ENCODE measurements at regions not wholly inside any gene's neighbourhood (a gene's known extent, or its start where the extent isn't known, plus 50 kb on each side); places are given as distances from the start of the nearest gene placed in this dataset.

DNA sequence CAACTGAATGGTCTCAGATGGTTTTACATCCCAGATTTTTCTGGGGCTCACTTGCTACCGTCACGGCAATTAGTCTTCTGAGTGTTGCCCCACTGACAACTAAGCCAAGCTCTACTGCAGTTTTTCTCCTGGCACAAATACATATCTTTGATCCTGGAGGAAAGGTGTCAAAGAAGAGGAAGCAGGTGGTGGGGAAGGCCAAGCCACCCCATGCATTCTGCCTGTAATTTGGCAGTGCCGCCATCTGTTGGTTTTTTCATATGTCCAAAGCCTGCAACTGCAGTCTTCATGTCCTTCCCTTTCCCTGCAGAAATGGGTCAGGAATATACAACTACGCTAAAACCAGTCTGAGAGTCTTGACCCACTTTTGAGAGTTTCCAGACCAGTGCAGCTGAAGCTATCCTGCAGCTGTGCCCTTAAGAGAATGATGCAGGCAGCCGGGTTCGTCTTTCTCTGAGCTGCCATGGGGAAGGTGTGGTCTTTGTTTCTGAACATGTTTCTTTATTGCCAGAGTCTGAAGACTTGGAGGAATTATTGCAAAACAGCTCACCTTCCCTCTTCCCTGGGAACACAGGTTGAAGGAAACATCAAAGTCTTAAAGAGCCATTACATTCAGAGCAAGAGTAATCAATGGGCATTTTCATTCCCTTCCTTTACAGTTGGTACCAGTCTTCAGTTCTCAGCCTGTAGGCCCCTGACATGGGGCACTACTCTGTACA lies 71.8 kb upstream of the ATL2 start:
- DNase-seq: no peak

DNA sequence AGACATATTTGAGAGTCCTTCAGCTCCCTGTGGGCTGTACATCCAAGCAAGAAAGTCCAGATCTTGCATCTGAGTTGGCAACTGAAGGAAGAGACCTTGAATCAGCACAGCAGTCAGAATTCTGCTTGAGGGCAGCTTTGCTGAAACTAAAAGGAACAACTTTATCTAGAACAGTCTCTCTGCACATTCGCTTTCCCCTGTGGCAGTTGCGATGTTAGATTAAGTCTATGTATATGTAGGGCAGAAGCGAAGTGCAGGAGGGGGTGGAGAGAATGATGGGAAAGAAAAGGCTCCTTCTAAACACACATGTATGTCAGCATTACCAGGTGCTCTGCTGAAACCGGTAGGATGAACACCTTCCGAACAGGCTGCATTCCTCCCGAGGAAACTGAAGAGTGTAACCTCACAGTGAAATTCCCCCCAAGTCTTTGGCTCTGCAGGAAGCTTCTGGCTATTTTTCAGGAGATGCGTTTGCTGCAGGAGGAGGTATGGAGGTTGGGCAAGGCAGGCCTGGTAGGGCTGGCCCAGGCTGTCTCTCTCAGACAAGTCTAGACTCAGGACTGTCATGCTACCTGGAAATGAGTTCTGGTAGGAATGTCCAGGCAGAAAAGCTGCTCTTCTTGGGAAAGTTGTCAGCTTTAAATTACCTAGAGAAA lies 70.0 kb upstream of the ATL2 start:
- no peak for DNase-seq

DNA sequence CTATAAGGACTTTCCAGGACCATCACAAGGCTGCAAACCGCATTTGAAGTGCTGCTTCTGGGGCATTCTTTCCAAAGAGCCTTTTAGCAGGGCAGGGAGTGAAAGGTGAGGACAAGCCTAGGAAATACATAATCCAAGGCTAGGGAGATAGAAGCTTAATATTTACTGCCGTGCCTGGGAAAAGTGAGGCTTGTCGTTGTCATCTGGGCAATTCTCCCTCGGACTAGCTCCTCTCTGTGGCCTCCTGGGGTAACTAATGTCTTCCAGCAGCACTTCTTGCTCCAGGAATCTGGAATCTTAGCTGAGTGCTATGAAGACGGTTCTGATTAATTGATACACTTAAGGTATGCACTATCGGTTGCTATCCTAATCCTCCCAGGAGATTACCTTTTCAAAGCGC lies 69.3 kb upstream of the ATL2 start:
- DNase-seq: no peak

DNA sequence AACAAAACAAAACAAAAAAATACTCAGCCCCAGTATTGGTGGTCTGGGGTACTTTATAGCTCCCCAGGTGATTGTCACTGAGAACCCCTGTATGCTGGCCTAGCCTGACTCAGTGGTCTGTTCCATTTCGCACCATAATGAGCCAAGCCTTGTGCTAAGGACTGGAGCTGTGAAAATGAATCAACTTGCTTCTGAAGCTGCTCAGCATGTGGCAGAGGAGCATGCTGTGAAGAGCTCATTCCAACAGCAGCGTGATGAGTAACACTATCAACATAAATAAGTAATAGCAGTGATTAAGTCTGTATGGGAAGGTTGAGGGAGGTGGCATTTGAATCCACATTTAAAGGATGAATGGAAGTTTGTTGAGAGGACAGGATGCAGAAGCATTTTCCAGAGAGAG lies 67.2 kb upstream of the ATL2 start:
- no peak for DNase-seq

DNA sequence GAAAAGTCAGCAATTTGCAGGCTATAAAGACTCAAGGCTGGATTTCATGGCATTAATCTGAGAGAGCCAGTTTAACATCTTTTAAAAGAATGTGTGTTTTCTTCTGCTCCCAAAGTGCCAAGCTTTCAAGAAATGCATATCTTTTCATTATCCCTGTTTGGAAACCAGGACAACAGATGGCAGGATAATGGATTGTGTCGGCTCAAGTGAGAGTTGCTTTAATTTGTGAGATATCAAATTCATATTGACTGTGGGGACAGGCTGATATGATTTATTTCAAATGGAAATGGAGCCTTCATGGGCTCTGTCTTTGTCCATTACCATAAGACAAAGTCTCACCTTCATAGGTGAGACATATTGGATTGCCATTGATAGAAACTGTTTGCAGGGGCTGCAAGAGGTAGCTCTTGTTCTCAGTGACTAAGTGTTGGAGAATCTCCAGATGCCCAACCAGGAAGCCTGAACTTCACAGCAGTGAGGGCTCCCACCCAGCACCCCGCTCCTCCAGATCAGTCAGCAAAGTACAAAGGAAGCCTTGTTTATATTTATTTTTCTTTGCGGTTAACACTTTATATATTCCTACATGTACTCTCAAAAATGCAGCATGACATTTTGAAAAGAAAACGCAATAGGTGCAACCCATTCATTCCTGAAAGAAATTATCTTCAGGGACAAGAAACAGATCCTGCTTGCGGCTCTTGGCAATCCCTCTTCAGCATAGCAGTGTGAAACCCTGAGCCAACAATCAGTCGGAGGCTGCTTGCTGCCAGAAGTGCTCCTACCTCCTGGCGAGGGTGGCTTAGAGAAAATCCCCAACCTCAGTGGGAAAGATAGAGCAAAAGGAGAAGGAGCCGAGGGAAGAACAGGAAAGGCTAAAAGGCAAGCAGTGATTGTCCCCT lies 65.8 kb upstream of the ATL2 start:
- no peak for DNase-seq

DNA sequence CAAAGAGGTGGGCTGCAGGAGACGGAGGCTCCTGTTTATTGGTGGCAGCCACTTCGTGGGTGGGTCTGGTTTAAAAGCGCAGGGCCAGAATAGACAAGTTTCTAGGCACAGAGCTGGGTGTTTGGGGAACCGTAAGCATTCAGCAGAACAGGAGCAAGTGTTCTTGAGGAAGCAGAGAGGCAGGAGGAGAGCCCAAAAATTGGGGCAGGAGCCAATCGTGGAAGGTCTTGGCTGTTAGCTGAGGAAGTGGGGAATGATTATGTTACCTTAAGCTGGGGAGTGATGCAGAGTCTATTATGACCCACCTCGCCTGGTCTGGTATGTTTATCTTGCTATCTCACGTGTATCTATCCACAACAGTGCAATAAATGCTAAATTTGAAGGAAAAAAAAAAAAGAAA lies 64.3 kb upstream of the ATL2 start:
- DNase-seq: no peak

DNA sequence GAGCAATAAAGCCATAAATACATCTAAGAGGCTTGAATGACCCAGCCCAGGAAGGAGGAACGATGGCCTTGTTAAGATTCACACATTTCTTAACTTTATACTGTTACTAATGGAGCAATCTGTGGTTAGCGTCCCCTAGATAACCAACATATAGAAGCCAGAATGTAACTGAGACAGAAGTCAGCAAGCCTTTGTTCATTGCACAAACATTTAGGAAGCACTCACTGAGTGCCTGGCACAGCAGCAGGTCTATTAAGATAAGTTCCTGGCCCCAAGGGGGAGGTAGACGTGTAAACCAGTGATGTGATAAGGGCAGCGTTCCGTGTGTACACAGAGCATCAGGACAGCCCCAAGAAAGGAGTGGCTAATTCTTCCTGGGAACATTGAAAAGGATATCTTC lies 63.6 kb upstream of the ATL2 start:
- no peak for DNase-seq

DNA sequence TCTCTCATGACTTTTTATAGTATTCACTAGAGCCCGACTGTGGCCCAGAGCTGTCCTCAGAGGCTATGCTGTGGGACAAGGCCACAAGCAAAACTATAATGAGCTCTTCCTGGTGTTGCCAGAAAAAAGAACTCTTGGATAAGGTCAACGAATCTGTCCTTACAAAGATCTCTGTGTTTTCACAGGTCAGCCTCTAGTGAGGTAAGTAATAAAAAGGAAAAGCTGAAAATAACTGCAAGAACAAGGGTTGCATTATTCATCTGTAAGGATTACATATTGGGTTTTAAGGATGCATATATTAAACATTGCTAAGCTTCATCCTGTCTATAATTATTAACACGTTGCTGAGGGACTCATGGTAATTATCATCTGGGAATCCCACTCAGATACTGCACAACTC lies 62.8 kb upstream of the ATL2 start:
- DNase-seq: no peak

DNA sequence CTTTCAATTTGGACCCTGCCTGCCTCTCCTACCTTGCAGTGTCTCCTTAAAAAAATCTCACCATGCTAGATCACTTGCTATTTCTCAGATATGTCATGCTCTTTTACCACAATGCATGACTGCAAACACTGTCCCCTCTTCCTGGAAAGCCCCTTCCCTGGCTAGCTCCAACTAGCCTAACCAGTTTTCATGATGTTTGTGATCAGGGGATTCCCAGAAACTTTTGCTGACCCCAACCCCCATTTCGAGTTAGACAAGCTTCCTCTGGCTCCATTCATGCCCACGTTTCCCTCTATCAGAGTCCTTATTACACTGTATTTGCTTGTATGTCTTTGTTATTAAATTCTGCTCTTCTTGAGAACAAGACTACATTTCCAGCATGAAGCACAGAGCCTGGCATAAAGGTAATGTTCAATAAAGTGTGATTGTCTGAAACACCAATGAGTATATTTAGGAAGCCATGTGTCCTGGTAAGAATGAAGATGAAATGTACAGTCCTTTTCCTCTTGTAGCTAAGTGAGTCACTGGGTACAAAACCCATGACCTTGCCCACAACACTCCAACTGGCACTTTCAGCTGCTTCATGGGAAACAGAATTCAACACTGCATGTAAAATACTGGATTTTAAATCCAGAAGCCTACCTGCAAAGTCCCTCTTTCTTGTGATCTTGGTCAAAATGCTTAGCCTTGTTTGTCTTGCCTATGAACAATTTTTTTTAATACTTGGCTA lies 62.0 kb upstream of the ATL2 start:
- no peak for DNase-seq

DNA sequence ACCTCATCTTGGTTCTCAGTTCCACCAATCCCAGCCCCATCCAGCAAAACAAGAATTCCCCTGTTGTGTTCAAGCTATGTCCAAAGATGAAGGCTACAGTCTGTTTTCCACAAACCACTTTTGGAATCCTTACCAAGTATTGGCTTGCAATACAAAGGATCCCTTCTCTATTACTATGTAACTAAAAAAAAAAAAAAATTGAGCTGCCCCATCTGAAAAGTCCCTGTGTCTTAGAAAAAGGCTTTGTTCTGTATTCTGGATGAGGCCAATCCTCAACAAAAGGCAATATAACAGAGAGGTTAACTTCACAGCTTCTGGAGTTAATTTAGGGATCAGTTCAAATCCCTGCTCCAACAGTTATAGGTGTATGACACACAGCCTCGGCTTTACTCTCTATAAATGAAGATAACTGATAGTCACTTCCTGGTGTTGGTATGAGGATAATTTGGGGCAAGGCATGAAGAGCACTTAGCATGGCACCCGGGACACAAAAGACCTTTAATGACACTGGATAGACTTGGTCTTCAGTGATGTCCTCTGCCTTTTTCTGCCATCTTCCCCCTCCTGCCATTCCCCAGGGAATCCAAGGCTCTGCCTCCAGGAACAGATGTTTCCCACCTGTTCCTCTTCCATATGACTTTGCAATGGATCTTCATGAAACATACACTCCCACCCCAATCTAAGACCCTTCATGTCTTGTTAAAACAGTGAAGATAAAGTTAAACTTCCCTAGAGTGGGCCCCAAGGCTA lies 61.2 kb upstream of the ATL2 start:
- DNase-seq: no peak

DNA sequence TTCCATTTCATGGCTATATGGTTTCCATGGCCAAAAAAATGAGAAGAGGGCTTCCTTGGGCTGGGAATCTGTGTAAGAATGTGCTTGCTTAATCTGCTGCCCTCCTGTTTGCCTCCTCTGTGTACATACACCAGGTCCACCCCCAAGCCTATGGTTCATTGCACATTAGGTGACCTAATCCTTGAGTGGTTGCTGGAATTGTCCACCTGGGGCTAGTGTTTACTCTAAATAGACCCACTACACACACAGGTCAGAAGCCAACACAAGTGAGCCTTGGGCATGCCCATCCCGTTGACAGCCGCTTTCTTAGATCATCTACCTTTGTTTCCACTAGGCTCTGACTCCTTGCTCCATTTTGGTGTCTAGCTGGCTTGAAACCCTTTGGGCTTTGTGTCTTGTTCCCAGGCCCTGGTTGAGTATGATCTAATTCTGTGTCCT lies 59.2 kb upstream of the ATL2 start:
- DNase-seq: no peak

DNA sequence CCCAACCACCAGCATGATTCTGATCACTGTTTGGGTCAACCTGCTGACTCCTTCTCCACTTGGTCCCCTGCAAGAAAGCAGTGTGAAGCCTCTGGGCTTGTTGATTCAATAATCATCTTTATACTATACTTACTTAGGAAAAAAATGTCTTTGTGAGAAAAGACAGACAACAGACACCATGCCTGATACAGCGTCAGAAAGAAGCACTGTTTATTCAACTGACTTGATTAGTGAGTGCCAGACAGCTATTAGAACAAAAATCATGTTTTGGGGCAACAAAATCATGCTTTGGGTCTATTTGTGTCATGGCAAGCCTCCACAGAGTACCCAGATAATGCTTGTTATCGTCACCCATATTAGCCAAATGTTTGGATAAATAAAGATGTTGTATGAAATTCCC lies 58.7 kb upstream of the ATL2 start:
- DNase-seq: no peak

DNA sequence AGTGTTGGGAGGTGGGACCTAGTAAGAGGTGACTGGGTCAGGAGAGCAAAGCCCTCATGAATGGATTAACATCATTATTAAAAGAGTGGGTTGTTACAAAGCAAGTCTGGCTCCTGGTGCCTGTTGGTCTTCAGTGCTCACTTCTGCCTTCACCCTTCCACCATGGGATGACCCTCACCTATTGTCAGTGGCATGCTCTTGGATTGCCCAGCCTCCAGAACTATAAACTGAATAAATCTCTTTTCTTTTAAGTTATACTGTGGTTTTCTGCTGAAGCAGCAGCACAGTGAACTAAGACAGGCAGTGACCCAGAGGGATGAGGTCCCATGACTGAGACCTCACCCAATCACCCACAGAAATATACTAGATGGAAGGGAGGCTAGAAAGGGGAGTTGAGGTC lies 57.5 kb upstream of the ATL2 start:
- DNase-seq: no peak

DNA sequence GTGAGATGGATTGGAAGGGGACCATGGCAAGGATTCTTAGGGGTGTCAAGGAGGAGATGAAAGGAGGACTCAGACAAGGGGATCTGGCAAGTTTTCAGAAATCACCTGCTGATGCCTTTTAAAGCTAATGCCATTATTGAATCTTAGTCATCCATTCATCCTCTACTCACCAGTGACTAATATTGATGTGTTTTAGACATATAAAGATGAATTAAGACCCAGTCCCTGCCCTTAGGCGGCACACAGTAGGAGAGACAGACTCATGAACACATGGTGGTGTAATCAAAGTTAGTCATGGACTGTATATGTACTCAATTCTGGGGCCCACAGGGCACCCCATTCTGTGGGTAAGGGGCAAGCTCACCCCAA lies 56.5 kb upstream of the ATL2 start:
- DNase-seq: no peak

DNA sequence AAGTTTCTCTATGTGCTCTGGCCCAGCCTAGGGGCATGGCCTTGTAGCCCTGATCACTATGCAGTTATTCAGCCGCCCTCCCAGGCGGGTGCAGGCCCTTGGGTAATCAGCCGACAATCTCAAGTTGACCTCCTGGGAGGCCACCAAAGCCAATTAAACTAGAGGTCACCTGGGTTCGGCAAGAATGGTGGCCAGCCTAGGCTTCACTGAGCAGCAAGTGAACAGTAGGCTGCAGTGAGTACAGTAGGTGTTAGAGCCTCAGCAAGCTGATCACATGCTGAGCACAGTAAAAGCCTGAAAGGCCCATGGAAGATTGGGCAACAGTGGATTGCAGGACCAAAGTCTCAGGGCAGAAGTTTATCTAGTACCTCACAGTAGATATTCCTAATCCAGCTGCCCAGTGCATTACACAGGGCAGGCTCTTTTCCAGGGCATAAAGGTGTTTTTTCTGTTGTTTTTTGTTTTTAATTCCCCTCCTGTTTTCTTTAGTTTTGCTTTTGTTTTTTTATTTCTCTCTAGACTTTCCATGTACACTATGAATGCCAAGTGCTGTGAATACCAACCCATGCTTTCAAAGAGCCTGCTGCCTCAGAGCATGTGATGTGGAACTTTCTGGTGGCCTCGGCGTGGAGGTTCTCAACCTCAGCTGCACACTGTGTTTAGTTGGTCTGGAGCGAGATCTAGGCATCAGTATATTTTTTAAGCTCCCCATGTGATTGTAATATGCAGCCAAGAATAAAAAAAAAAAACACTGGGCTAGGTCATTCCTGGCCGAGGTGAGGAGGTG lies 55.9 kb upstream of the ATL2 start:
- no peak for DNase-seq

DNA sequence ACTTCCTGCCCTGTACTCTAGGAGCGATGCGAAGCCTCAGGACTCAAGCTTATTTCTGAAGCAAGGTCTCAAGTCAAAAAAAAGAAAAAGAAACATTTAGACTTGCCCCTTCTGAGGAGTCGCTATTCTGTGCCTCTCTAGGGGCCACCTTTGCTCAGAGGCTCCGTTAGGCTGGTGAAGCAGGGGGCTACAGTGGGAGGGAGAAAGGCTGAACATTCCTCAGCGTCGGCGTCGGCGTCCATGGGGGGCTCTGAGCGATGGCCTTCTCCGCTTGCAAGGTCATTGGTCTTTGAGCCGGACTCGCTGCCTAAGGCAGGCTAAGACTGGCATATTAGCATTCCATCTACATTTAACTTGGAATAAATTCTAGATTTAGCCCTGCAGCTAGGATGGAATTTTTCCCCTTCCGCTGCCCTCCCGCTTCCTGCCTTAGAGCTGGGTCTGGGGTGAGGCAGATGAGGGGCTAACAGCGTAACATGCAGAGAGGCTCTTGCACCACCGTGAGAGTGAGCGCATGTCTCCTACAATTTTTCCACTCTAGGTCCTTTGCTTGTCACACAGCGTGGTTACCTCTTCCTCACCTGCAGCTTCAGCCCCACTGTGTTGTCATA lies 53.6 kb upstream of the ATL2 start:
- no peak for DNase-seq

DNA sequence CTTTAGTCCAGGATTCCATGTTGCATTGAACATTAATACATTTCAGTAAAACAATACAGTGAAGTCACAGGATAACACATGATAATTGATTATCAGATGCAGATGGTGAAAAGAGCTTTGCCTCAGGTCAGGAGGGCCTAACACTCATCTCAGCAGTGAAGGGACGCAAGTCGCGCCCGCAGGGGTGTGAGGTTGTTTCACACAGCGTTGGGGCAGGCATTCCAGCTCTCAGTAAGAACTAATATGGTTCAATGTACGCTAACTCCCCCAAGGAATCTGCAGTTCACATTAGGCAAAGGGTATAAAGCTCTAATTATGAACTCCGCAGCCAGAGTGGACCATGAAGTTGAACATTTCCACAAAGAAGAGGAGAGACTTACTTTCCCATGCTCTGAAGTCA lies 53.1 kb upstream of the ATL2 start:
- DNase-seq: no peak

DNA sequence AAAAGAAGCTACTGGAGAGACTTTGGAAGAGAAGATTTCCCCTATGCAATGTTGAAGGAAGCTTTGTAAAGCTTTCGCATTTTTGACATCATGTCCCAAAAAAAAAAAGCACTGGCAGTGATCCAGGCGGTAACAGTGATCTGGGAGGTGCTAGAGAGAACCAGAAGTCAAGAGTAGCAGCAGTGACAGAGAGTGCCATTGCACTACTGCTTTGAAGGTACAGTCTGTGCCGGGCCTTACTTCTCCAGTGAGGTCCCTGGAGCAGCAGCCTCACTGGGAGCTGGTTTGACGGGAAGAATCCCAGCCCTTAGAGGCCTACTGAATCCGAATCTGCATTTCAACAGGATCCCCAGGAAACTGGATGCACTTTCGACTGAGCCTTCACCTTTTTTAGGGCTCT lies 50.9 kb upstream of the ATL2 start:
- no peak for DNase-seq

DNA sequence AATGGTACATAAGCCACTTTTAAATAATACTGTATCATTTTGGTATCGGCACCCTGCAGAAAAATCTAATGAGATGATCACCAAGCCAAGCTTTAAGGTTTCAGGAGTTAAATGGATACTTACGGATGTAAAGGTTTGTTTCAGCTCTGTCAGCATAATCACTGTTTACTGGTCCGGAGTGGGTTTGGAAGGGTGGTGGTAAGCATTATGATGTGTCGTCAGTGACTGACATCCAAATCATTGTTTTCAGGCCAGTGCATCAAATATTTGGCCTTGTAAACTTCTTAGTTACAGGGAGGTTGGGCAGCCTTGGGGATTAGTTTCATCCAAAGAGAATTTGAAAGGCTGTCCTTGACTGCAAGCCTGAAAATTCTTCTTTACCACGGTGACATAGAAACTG lies 50.0 kb upstream of the ATL2 start:
- no peak for DNase-seq
